ENCODE measurements at regions not wholly inside any gene's neighbourhood (a gene's known extent, or its start where the extent isn't known, plus 50 kb on each side); places are given as distances from the start of the nearest gene placed in this dataset.
A peak's percentile ranks its signal among the peaks of the same experiment; 100 is the strongest.

DNA sequence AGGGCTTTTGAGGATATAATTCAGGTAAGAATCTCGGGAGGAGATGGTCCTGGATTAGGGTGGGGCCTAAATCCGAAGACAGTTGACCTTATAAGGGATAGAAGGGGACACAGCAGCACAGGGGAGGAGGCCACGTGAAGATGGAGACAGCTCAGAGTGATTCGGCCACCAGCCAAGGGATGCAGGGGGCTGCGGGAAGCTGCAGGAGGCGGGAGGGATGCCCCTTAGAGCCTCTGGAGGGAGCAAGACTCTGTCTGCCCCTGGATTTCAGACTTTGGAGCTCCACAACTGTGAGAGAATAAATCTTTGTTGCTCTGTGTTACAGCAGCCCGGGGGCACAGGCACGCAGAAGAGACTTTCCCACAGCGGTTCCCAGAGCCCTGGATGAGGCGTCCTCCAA is 143.7 kb downstream of the ASB1 start:
- TF ChIP-seq, protein P1, sequence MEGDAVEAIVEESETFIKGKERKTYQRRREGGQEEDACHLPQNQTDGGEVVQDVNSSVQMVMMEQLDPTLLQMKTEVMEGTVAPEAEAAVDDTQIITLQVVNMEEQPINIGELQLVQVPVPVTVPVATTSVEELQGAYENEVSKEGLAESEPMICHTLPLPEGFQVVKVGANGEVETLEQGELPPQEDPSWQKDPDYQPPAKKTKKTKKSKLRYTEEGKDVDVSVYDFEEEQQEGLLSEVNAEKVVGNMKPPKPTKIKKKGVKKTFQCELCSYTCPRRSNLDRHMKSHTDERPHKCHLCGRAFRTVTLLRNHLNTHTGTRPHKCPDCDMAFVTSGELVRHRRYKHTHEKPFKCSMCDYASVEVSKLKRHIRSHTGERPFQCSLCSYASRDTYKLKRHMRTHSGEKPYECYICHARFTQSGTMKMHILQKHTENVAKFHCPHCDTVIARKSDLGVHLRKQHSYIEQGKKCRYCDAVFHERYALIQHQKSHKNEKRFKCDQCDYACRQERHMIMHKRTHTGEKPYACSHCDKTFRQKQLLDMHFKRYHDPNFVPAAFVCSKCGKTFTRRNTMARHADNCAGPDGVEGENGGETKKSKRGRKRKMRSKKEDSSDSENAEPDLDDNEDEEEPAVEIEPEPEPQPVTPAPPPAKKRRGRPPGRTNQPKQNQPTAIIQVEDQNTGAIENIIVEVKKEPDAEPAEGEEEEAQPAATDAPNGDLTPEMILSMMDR (IDR thresholded peaks at IDR 0.05; ENCODE audit: low read depth, low read length) = no peak
- no peak for DNase-seq (ENCODE audit: low read depth, low spot score)
- H3K4me3 ChIP-seq (ENCODE audit: low read depth, low read length) = no peak overlapping the region
- in situ Hi-C loops (cut with HindIII; ENCODE audit: low sequenced_read_pairs) = no loop called here

DNA sequence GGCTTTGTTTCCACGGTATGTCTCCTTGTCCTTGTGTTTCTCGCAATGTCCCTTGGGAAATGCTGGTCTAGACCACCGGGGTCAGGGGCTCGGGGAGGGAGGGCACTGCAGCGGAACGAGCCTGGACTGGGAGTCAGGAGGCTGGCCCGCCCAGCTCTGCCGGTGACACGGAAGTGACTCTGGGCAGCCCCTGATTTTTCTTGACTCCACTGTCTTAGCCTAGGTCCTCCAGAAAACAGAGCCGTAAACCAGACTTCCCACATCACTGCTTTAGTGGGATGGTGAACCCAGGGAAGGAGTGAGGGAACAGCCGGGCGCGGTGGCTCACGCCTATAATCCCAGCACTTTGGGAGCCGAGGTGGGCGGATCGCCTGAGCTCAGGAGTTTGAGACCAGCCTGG is 144.2 kb downstream of the ASB1 start:
- in situ Hi-C loops (cut with HindIII; ENCODE audit: low sequenced_read_pairs) = no loop called here
- no peak overlapping the region for H3K4me3 ChIP-seq (ENCODE audit: low read depth, low read length)
- no peak for DNase-seq (ENCODE audit: low read depth, low spot score)
- TF ChIP-seq, protein P1 (IDR thresholded peaks at IDR 0.05; ENCODE audit: low read depth, low read length) = no peak

DNA sequence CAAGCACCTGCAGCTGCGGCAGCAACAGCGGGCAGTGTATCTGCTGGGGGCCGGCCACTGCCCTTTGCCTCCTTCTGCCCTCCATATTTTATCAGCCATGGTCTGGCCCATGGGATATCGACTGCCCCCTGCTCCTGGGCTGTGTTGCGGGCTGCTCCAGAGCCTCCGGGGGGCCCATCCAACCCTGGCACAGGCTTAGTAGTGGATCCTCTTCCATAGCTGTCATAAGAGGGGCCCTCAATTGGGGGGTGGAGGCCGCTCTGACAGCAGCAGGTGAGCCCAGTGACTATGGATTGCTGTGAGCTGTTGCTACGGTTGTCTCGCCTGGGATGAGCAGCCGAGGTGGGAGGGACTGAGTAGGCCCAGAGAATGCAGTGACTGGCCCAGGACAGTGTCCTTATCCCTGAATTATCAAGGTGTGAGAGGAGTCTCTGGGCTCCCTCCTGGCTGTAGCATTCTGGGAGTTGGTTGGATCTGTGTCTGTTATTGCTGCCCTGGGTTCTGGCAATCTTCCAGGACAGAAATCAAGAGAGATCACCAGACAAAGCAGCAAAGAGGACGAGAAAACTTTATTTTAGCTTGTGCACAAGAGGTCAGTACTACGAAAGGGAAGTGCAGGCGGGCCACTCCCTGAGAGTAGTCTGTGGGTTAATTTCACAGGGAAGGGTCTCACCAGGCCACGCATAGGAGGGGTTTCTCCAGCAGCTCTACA is 145.1 kb downstream of the ASB1 start:
- DNase-seq (ENCODE audit: low read depth, low spot score) = no peak
- TF ChIP-seq, protein P1 (IDR thresholded peaks at IDR 0.05; ENCODE audit: low read depth, low read length) = no peak
- H3K4me3 ChIP-seq (ENCODE audit: low read depth, low read length) = no peak overlapping the region
- in situ Hi-C loops (cut with HindIII; ENCODE audit: low sequenced_read_pairs) = no loop called here

DNA sequence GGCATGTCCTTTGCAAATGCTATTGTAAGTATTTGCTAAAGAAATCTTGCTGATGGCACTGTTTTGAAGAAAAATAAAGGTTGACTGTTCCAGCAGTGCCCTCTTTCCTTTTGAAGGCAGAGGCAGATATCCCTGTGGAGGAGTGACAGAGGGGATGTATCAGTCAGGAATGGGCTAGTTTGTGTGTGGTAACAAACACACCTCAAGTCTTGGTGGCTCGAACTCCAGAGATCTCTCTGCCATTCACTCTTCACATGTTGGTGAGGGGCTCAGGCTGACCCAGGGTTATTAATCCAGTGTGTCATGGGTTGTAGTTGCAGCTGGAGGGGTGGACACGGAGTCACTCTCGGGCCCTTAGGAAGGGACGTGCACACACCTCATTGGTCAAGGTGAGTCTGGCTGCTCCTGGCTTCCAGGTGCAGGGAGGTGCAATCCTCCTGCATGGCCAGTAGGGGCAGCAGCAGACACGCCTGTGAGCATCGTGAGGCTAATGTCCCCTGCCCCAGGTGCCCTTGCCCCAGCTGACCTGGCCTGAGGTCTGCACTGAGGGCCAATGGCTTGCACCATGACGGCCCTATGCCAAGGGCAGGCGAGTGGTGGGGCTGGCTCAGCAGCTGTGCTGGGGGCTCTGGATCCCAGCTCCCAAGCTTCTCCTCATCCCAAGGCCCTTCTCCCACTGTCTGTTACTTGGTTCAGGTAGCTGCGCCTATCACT is 146.5 kb downstream of the ASB1 start:
- in situ Hi-C loops (cut with HindIII; ENCODE audit: low sequenced_read_pairs) = no loop called here

GRCh38 chr2:238573916-238574315 is 147.2 kb downstream of the ASB1 start:
- H3K4me3 ChIP-seq (ENCODE audit: low read depth, low read length) = no peak overlapping the region
- in situ Hi-C loops (cut with HindIII; ENCODE audit: low sequenced_read_pairs) = no loop called here
- TF ChIP-seq, protein P1 (IDR thresholded peaks at IDR 0.05; ENCODE audit: low read depth, low read length) = no peak
- DNase-seq (ENCODE audit: low read depth, low spot score) = no peak

More for the DNA sequence above, 146.5 kb downstream of the ASB1 start:
- no peak for DNase-seq (ENCODE audit: low read depth, low spot score)
- no peak overlapping the region for H3K4me3 ChIP-seq (ENCODE audit: low read depth, low read length)
- TF ChIP-seq, protein P1 (IDR thresholded peaks at IDR 0.05; ENCODE audit: low read depth, low read length) = peak; percentile 59

DNA sequence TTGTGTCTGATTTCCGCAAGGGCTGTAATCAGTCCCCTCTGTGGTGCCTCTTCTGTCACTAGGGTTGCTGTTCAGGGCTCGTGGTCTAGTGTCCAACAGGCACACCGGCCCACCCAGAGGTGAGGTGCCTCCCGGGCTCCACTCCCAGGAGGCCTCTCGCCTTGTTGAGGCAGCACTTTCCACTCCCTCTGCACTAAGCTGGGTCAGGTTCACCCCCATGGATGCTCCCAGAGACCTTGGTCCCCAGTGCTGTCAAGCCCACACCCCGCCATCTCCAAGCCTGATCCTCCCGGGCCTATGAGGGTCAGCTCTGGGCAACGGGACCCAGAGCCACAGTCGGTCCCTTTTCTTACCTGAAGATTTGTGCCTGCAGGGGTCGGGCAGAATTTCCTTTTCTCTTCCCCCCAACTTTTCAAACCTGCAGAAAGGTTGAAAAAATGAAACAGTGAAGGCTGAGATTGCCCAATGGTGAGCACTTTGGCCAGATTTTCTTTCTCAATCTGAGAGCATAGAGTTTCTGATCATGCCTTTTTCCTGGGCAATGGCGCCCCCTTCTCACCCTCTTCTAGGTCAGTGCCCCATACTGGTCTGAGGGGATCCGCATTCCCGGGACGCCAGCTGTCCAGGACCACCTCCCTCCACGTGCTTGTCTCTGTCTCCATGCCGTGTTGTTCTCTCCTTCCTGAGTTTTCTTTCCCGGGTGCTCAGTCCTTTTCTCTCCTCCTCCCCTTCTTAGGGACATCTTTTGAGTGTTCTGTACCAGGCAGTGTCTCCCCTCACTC is 148.0 kb downstream of the ASB1 start:
- in situ Hi-C loops (cut with HindIII; ENCODE audit: low sequenced_read_pairs) = no loop called here

More for the DNA sequence above, 148.0 kb downstream of the ASB1 start:
- TF ChIP-seq, protein P1 (IDR thresholded peaks at IDR 0.05; ENCODE audit: low read depth, low read length) = no peak
- H3K4me3 ChIP-seq (ENCODE audit: low read depth, low read length) = no peak overlapping the region
- DNase-seq (ENCODE audit: low read depth, low spot score) = no peak
